Gastrocnemius medialis (tissue), 4 donors: ENCODE measurements at regions not wholly inside any gene's neighbourhood (a gene's known extent, or its start where the extent isn't known, plus 50 kb on each side); places are given as distances from the start of the nearest gene placed in this dataset.
A peak's percentile ranks its signal among the peaks of the same experiment; 100 is the strongest.

ENCODE experiments used
- ATAC-seq, 2 donors: fragments of 150-250 bp; one replicate each; pipeline ENCODE4 v1.9.1; 2016
- DNase-seq, 2 donors: peaks; one replicate each; pipeline ENCODE4 v3.0.0-alpha.2; 2019
- H3K27ac ChIP-seq, 4 donors: fragments of 200-600 bp; sonication (generic); 1 replicate in 1 of 4; 2 replicates in 3 of 4; pipeline ENCODE4 v1.5.1; 2016 to 2018; ENCODE audit warnings: mild to moderate bottlenecking in 2 of 4, moderate library complexity in 1 of 4
- H3K27me3 ChIP-seq, 3 donors: fragments of 200-600 bp; sonication (generic) in 2 of 3; 1 replicate in 1 of 3; 2 replicates in 2 of 3; pipeline versions ENCODE4 v1.5.1 to v1.6.0; 2016 to 2019; ENCODE audit warnings: mild to moderate bottlenecking in 1 of 3, moderate library complexity in 1 of 3
- H3K36me3 ChIP-seq, 2 donors: fragments of 200-600 bp; sonication (generic) in 1 of 2; one replicate each; pipeline ENCODE4 v1.5.1; 2017 to 2018
- H3K4me1 ChIP-seq, 2 donors: fragments of 200-600 bp; sonication (generic) in 1 of 2; one replicate each; pipeline ENCODE4 v1.5.1; 2016 to 2017; ENCODE audit warnings: mild to moderate bottlenecking in 2 of 2
- H3K4me3 ChIP-seq, 4 donors: fragments of 200-600 bp; sonication (generic) in 3 of 4; 1 replicate in 1 of 4; 2 replicates in 3 of 4; pipeline ENCODE4 v1.5.1; 2016 to 2019; ENCODE audit warnings: mild to moderate bottlenecking in 2 of 4
- H3K9me3 ChIP-seq, 3 donors: fragments of 200-600 bp; sonication (generic) in 2 of 3; 1 replicate in 1 of 3; 2 replicates in 2 of 3; pipeline ENCODE4 v1.5.1; 2016 to 2019
- CTCF ChIP-seq, 5 experiments: fragments of 450-650 bp in 3 of 5; fragments of 200-600 bp in 2 of 5; sonication (generic) in 2 of 5; IDR thresholded peaks in 4 of 5; conservative IDR thresholded peaks in 1 of 5; 1 replicate in 4 of 5; 2 replicates in 1 of 5; pipeline ENCODE4 v1.5.1; 2016 to 2019; ENCODE audit warnings: antibody characterized with exemption in 5 of 5, mild to moderate bottlenecking in 3 of 5, moderate library complexity in 3 of 5
- POLR2A ChIP-seq, 2 donors: fragments of 450-650 bp; IDR thresholded peaks; one replicate each; pipeline ENCODE4 v1.6.1; 2017; ENCODE audit warnings: antibody characterized with exemption in 2 of 2, mild to moderate bottlenecking in 2 of 2, moderate library complexity in 2 of 2
- in situ Hi-C, 4 donors: fragments of 200-750 bp; cut with MboI; loops; one replicate each; pipeline versions ENCODE4 v1.15.0 to v1.8.0; 2017; ENCODE audit warnings: low sequenced_read_pairs in 4 of 4
- intact Hi-C: fragments of 100-400 bp; cut with DNase I; formaldehyde crosslinking; loops from one replicate; pipeline ENCODE4 v1.15.1; 2023; ENCODE audit warnings: low total_unique reads

GRCh38 chr2:5365871-5366461 lies 326.2 kb upstream of the SOX11 start:
- H3K27me3 ChIP-seq, result no peaks in the 10 kb centered on the region
- in situ Hi-C loops, result loop anchor here in 2 of 4 donors (10.0 to 25.0 kb wide), 2 partner anchors 371 to 379 kb away; no protein-coding TSS in a partner anchor
- ATAC-seq, result peak; percentile 56 to 74

GRCh38 chr2:5367321-5367720 lies 324.9 kb upstream of the SOX11 start:
- Histone ChIP-seq H3K36me3 (no peaks in the 10 kb centered on the region), H3K9me3 (no peaks in the 10 kb centered on the region), H3K4me3 (no peak overlapping the region), H3K27me3 (no peaks in the 10 kb centered on the region), H3K27ac (no peak overlapping the region), H3K4me1 (no peaks in the 10 kb centered on the region)
- intact Hi-C loops, result loop anchor here (2.0 kb wide), 1 partner anchor 375 kb away; no protein-coding TSS in a partner anchor
- TF ChIP-seq CTCF (IDR thresholded peaks at IDR 0.05 in 4 of 5, conservative IDR thresholded peaks at IDR 0.05 in 1 of 5) (no peak), POLR2A (IDR thresholded peaks at IDR 0.05) (no peak)
- DNase-seq (no peak), ATAC-seq (no peak)
- in situ Hi-C loops, result loop anchor here in 2 of 4 donors (10.0 to 25.0 kb wide), 2 partner anchors 373 to 380 kb away; no protein-coding TSS in a partner anchor

More at GRCh38 chr2:5365871-5366461, 326.2 kb upstream of the SOX11 start:
- H3K9me3 ChIP-seq, result no peaks in the 10 kb centered on the region
- no peaks in the 10 kb centered on the region for H3K36me3 ChIP-seq
- H3K27ac ChIP-seq, result no peak overlapping the region
- TF ChIP-seq POLR2A (IDR thresholded peaks at IDR 0.05), result no peak
- TF ChIP-seq CTCF (IDR thresholded peaks at IDR 0.05 in 4 of 5, conservative IDR thresholded peaks at IDR 0.05 in 1 of 5), result peak; percentile 41 to 75 (median 73)
- intact Hi-C loops, result loop anchor here (2.0 kb wide), 1 partner anchor 373 kb away; no protein-coding TSS in a partner anchor
- no peak overlapping the region for H3K4me3 ChIP-seq
- peak; percentile 8 to 31 for DNase-seq
- H3K4me1 ChIP-seq, result no peaks in the 10 kb centered on the region

GRCh38 chr2:5368263-5368662 lies 323.9 kb upstream of the SOX11 start:
- in situ Hi-C loops, result loop anchor here in 2 of 4 donors (10.0 to 25.0 kb wide), 2 partner anchors 373 to 381 kb away; no protein-coding TSS in a partner anchor
- intact Hi-C loops, result no loop called here
- Histone ChIP-seq H3K4me3 (no peak overlapping the region), H3K4me1 (no peaks in the 10 kb centered on the region), H3K9me3 (no peaks in the 10 kb centered on the region), H3K27me3 (no peaks in the 10 kb centered on the region), H3K36me3 (no peaks in the 10 kb centered on the region), H3K27ac (no peak overlapping the region)
- ATAC-seq (no peak), DNase-seq (no peak)
- TF ChIP-seq CTCF (IDR thresholded peaks at IDR 0.05 in 4 of 5, conservative IDR thresholded peaks at IDR 0.05 in 1 of 5) (no peak), POLR2A (IDR thresholded peaks at IDR 0.05) (no peak)

- no peak overlapping the region for H3K27ac ChIP-seq
- DNase-seq (no peak), ATAC-seq (no peak)
- TF ChIP-seq POLR2A (IDR thresholded peaks at IDR 0.05), result no peak
- intact Hi-C loops, result no loop called here
- in situ Hi-C loops, result loop anchor here in 2 of 4 donors (10.0 to 25.0 kb wide), 2 partner anchors 375 to 382 kb away; no protein-coding TSS in a partner anchor
- H3K36me3 ChIP-seq, result no peaks in the 10 kb centered on the region
- no peaks in the 10 kb centered on the region for H3K4me1 ChIP-seq
- H3K27me3 ChIP-seq, result no peaks in the 10 kb centered on the region
- H3K9me3 ChIP-seq, result no peaks in the 10 kb centered on the region
- H3K4me3 ChIP-seq, result no peak overlapping the region
Measured at GRCh38 chr2:5369510-5369909, 322.7 kb upstream of the SOX11 start.

- Histone ChIP-seq H3K9me3 (no peaks in the 10 kb centered on the region), H3K4me1 (no peaks in the 10 kb centered on the region), H3K27me3 (no peaks in the 10 kb centered on the region), H3K27ac (no peak overlapping the region), H3K36me3 (no peaks in the 10 kb centered on the region), H3K4me3 (no peak overlapping the region)
- TF ChIP-seq POLR2A (IDR thresholded peaks at IDR 0.05) (no peak), CTCF (IDR thresholded peaks at IDR 0.05 in 4 of 5, conservative IDR thresholded peaks at IDR 0.05 in 1 of 5) (no peak)
- intact Hi-C loops, result no loop called here
- ATAC-seq (no peak), DNase-seq (no peak)
- in situ Hi-C loops, result loop anchor here in 1 of 4 donors (25.0 kb wide), 1 partner anchor 383 kb away; no protein-coding TSS in a partner anchor
Measured at GRCh38 chr2:5370158-5370557, 322.0 kb upstream of the SOX11 start.
